A549 (cell line): ENCODE measurements at regions not wholly inside any gene's neighbourhood (a gene's known extent, or its start where the extent isn't known, plus 50 kb on each side); places are given as distances from the start of the nearest gene placed in this dataset.

ENCODE experiments used
- CTCF ChIP-seq: fragments of >200 bp; sonication (Bioruptor Twin); formaldehyde crosslinking; IDR thresholded peaks from 3 replicates; pipeline ENCODE4 v1.5.1; 2016
- EP300 ChIP-seq, 2 experiments: fragments of >200 bp; sonication (Bioruptor Twin); formaldehyde crosslinking; IDR thresholded peaks; 2 replicates in 1 of 2; 3 replicates in 1 of 2; pipeline ENCODE4 v1.6.1; 2016 to 2017
- KDM1A ChIP-seq: fragments of 200-600 bp; sonication (generic); IDR thresholded peaks from 2 replicates; pipeline ENCODE4 v1.6.1; 2016; ENCODE audit warnings: low read depth, mild to moderate bottlenecking
- POLR2A ChIP-seq: IDR thresholded peaks from 2 replicates; pipeline ENCODE4 v1.6.1; 2012; ENCODE audit warnings: mild to moderate bottlenecking, low read length
- RAD21 ChIP-seq, 2 experiments: fragments of >200 bp in 1 of 2; sonication (Bioruptor Twin) in 1 of 2; formaldehyde crosslinking in 1 of 2; IDR thresholded peaks in 1 of 2; conservative IDR thresholded peaks in 1 of 2; 2 replicates in 1 of 2; 3 replicates in 1 of 2; pipeline ENCODE4 v1.6.1; 2012 to 2018; ENCODE audit warnings: inconsistent platforms in 1 of 2
- SMC3 ChIP-seq: fragments of >200 bp; sonication (Bioruptor Twin); formaldehyde crosslinking; IDR thresholded peaks from 3 replicates; pipeline ENCODE4 v1.6.1; 2018; ENCODE audit warnings: inconsistent platforms

- no peak for TF ChIP-seq CTCF
- TF ChIP-seq POLR2A, result no peak
- no peak for TF ChIP-seq SMC3
- TF ChIP-seq EP300 (IDR thresholded peaks at IDR 0.05), result no peak
- no peak for TF ChIP-seq KDM1A
- no peak for TF ChIP-seq RAD21 (conservative IDR thresholded peaks at IDR 0.05 in 1 of 2, IDR thresholded peaks at IDR 0.05 in 1 of 2)
Measured at GRCh38 chr1:58406301-58407071, 140.0 kb downstream of the OMA1 start.
